Keratinocyte (primary cell): ENCODE measurements at regions not wholly inside any gene's neighbourhood (a gene's known extent, or its start where the extent isn't known, plus 50 kb on each side); places are given as distances from the start of the nearest gene placed in this dataset.

Source experiments
- DNase-seq: peaks from one replicate; pipeline ENCODE4 v3.0.0-alpha.2; 2011; ENCODE audit warnings: low read depth, missing footprints, low spot score
- FAIRE-seq: peaks from 2 replicates; lab custom pipeline; 2011; peaks lifted over from hg19 to GRCh38; lab: Jason Lieb, UNC
- H2AFZ ChIP-seq: 2 replicates; pipeline ENCODE4 v1.6.0; 2012; ENCODE audit warnings: low read length, control low read depth, inconsistent platforms; ENCODE audit not compliant: control insufficient read depth
- H3K27ac ChIP-seq: 2 replicates; pipeline ENCODE4 v1.5.1; 2011; ENCODE audit warnings: low read length; ENCODE audit not compliant: control insufficient read depth, insufficient read depth
- H3K27me3 ChIP-seq: 3 replicates; pipeline ENCODE4 v1.6.0; 2011; ENCODE audit warnings: low read length; ENCODE audit not compliant: control insufficient read depth, insufficient read depth; ENCODE audit errors: extremely low read depth
- H3K36me3 ChIP-seq, 2 experiments: 2 replicates in 1 of 2; 3 replicates in 1 of 2; pipeline ENCODE4 v1.5.1; 2011; ENCODE audit warnings: low read length in 2 of 2, mild to moderate bottlenecking in 1 of 2; ENCODE audit not compliant: control insufficient read depth in 2 of 2, insufficient read depth in 2 of 2; ENCODE audit errors: extremely low read depth in 1 of 2
- H3K4me1 ChIP-seq: 3 replicates; pipeline ENCODE4 v1.5.1; 2011; ENCODE audit warnings: low read length; ENCODE audit not compliant: control insufficient read depth, insufficient read depth; ENCODE audit errors: extremely low read depth
- H3K4me2 ChIP-seq: 3 replicates; pipeline ENCODE4 v1.6.0; 2011; ENCODE audit warnings: low read depth, low read length; ENCODE audit not compliant: control insufficient read depth, insufficient read depth; ENCODE audit errors: extremely low read depth
- H3K4me3 ChIP-seq, 3 experiments: fragments of 200-600 bp in 1 of 3; sonication (generic) in 1 of 3; 2 replicates in 2 of 3; 3 replicates in 1 of 3; pipeline ENCODE4 v1.5.1; 2011 to 2016; ENCODE audit warnings: low read length in 3 of 3, mild to moderate bottlenecking in 3 of 3, control low read depth in 2 of 3, inconsistent platforms in 1 of 3, low read depth in 1 of 3, mixed read lengths in 1 of 3, mixed run types in 1 of 3, moderate library complexity in 1 of 3; ENCODE audit not compliant: control insufficient read depth in 2 of 3, insufficient read depth in 2 of 3; ENCODE audit errors: extremely low read depth in 1 of 3
- H3K79me2 ChIP-seq: 2 replicates; pipeline ENCODE4 v1.6.0; 2012; ENCODE audit warnings: low read length; ENCODE audit not compliant: control insufficient read depth, insufficient read depth
- H3K9ac ChIP-seq: 3 replicates; pipeline ENCODE4 v1.6.0; 2011; ENCODE audit warnings: low read length; ENCODE audit not compliant: control insufficient read depth, insufficient read depth; ENCODE audit errors: extremely low read depth
- H3K9me1 ChIP-seq: 3 replicates; pipeline ENCODE4 v1.6.0; 2011; ENCODE audit warnings: low read length; ENCODE audit not compliant: control insufficient read depth, insufficient read depth; ENCODE audit errors: extremely low read depth
- H3K9me3 ChIP-seq: 2 replicates; pipeline ENCODE4 v1.5.1; 2012; ENCODE audit warnings: low read depth, low read length; ENCODE audit not compliant: control insufficient read depth
- H4K20me1 ChIP-seq: 3 replicates; pipeline ENCODE4 v1.6.0; 2011; ENCODE audit warnings: low read length; ENCODE audit not compliant: control insufficient read depth, insufficient read depth; ENCODE audit errors: extremely low read depth
- CTCF ChIP-seq, 3 experiments: IDR thresholded peaks in 1 of 3; conservative IDR thresholded peaks in 1 of 3; optimal IDR thresholded peaks in 1 of 3; 2 replicates in 2 of 3; 3 replicates in 1 of 3; pipeline versions ENCODE3 to v1.5.1; 2011; ENCODE audit warnings: low read length in 3 of 3, mild to moderate bottlenecking in 3 of 3, moderate library complexity in 2 of 3, control low read depth in 1 of 3, inconsistent platforms in 1 of 3; ENCODE audit not compliant: insufficient read depth in 2 of 3; ENCODE audit errors: extremely low read depth in 1 of 3
- EZH2 ChIP-seq: IDR thresholded peaks from one replicate; pipeline ENCODE4 v1.6.1; 2012; ENCODE audit warnings: inconsistent platforms, mild to moderate bottlenecking, low read length, moderate library complexity
- dilution Hi-C: fragments of 300-500 bp; cut with MboI; formaldehyde crosslinking; loops from one replicate; pipeline ENCODE4 v1.7.0; 2020; ENCODE audit warnings: low sequenced_read_pairs; ENCODE audit not compliant: extremely low pct_ligation_motif_present

GRCh38 chr6:14765721-14766390, 480.0 kb upstream of the JARID2 start:
- H3K9ac ChIP-seq, result no peak overlapping the region
- H3K9me1 ChIP-seq, result no peaks in the 10 kb centered on the region
- H3K27ac ChIP-seq, result no peak overlapping the region
- no peaks in the 10 kb centered on the region for H4K20me1 ChIP-seq
- H3K4me2 ChIP-seq, result no peak overlapping the region
- no peaks in the 10 kb centered on the region for H3K79me2 ChIP-seq
- DNase-seq (no peak), FAIRE-seq (no peak)
- H3K4me3 ChIP-seq, result no peak overlapping the region
- dilution Hi-C loops, result no loop called here
- no peak for TF ChIP-seq EZH2
- TF ChIP-seq CTCF (optimal IDR thresholded peaks at IDR 0.05 in 1 of 3, IDR thresholded peaks at IDR 0.05 in 1 of 3, conservative IDR thresholded peaks at IDR 0.05 in 1 of 3; ENCODE audit: extremely low read depth in 1 of 3, insufficient read depth in 2 of 3, low read length in 3 of 3), result no peak
- no peaks in the 10 kb centered on the region for H3K9me3 ChIP-seq
- no peak overlapping the region for H2AFZ ChIP-seq
- no peaks in the 10 kb centered on the region for H3K36me3 ChIP-seq
- peaks cover 15% of the 10 kb centered on the region for H3K4me1 ChIP-seq
- H3K27me3 ChIP-seq, result no peaks in the 10 kb centered on the region

GRCh38 chr6:14766391-14766994, 479.4 kb upstream of the JARID2 start:
- Histone ChIP-seq H3K9ac (no peak overlapping the region), H3K4me1 (peaks cover 15% of the 10 kb centered on the region), H2AFZ (no peak overlapping the region), H3K36me3 (no peaks in the 10 kb centered on the region), H3K4me3 (no peak overlapping the region), H3K27ac (no peak overlapping the region), H3K9me3 (no peaks in the 10 kb centered on the region), H3K9me1 (no peaks in the 10 kb centered on the region), H4K20me1 (no peaks in the 10 kb centered on the region), H3K4me2 (no peak overlapping the region), H3K27me3 (no peaks in the 10 kb centered on the region), H3K79me2 (no peaks in the 10 kb centered on the region)
- DNase-seq, result no peak
- TF ChIP-seq EZH2 (no peak), CTCF (optimal IDR thresholded peaks at IDR 0.05 in 1 of 3, IDR thresholded peaks at IDR 0.05 in 1 of 3, conservative IDR thresholded peaks at IDR 0.05 in 1 of 3; ENCODE audit: extremely low read depth in 1 of 3, insufficient read depth in 2 of 3, low read length in 3 of 3) (no peak)
- dilution Hi-C loops, result no loop called here
- FAIRE-seq, result no peak
